ENCODE measurements at regions not wholly inside any gene's neighbourhood (a gene's known extent, or its start where the extent isn't known, plus 50 kb on each side); places are given as distances from the start of the nearest gene placed in this dataset.

DNA sequence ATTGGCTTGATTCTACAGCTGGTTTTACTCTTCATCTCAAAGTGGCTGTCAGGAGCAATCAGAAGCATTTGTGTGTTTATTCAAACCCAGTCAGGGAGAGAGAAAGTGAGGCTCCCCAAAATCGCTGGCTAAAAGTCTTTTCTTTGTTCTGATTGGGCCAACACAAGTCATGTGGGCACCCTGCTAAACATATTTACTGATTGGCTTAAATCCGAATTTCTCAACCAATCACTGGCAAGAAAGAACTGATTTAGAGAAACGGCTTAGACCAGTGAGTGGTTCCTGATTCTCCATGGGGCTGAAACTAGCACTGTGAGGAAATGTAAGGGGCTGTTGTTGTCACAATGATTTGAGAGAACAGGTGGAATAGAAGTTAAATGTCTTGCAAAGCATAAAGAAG lies 98.9 kb upstream of the PDZRN3 start:
- TF ChIP-seq EZH2 (IDR thresholded peaks at IDR 0.05; ENCODE audit: insufficient read depth, poor library complexity, severe bottlenecking): no peak
- TF ChIP-seq EZH2phosphoT487 (IDR thresholded peaks at IDR 0.05; ENCODE audit: insufficient read depth, low read depth): no peak

Measured in GM23248 (cell line).